Posterior vena cava (tissue), 2 donors: ENCODE measurements at regions not wholly inside any gene's neighbourhood (a gene's known extent, or its start where the extent isn't known, plus 50 kb on each side); places are given as distances from the start of the nearest gene placed in this dataset.
"Not testable (repeated sequence)": the region's sequence is repeated elsewhere in the genome, so short reads cannot be mapped to it uniquely, and the experiment has no call there.

Experiments used
- DNase-seq: peaks from one replicate; pipeline ENCODE4 v3.0.0-alpha.2; 2020; ENCODE audit warnings: low spot score
- intact Hi-C, 2 donors: fragments of 100-400 bp; cut with DNase I; formaldehyde crosslinking; loops; one replicate each; pipeline versions ENCODE4 v1.14.1 to v1.14.2; 2022 to 2023
- donor health status: DM: yes; HTN: yes; CAD: no.
- donor health status: DM: yes; HTN: yes; CAD: no.

GRCh38 chr1:229895605-229896004, 171.4 kb upstream of the GALNT2 start:
- intact Hi-C loops = loop anchor here in 1 of 2 donors (10.0 kb wide), 1 partner anchor 521 kb away; no protein-coding TSS in a partner anchor
- DNase-seq = no peak

- no peak for DNase-seq
- intact Hi-C loops = loop anchor here in 1 of 2 donors (10.0 kb wide), 1 partner anchor 522 kb away; no protein-coding TSS in a partner anchor
Measured at GRCh38 chr1:229896306-229896705, 170.7 kb upstream of the GALNT2 start.

- intact Hi-C loops = loop anchor here in 1 of 2 donors (10.0 kb wide), 1 partner anchor 522 kb away; no protein-coding TSS in a partner anchor
- DNase-seq = no peak
Measured at GRCh38 chr1:229896861-229897260, 170.2 kb upstream of the GALNT2 start.

- intact Hi-C loops = loop anchor here in 1 of 2 donors (10.0 kb wide), 1 partner anchor 523 kb away; no protein-coding TSS in a partner anchor
- DNase-seq = no peak
Measured at GRCh38 chr1:229897501-229897900, 169.5 kb upstream of the GALNT2 start.

GRCh38 chr1:229900220-229900619, 166.8 kb upstream of the GALNT2 start:
- intact Hi-C loops = no loop called here
- no peak for DNase-seq

- intact Hi-C loops = no loop called here
- no peak for DNase-seq
Measured at GRCh38 chr1:229905031-229905545, 161.9 kb upstream of the GALNT2 start.

- no peak for DNase-seq
- intact Hi-C loops = no loop called here
Measured at GRCh38 chr1:229905652-229906051, 161.4 kb upstream of the GALNT2 start.

GRCh38 chr1:229907884-229908638, 159.0 kb upstream of the GALNT2 start:
- DNase-seq = no peak

GRCh38 chr1:229908689-229909088, 158.3 kb upstream of the GALNT2 start:
- no peak for DNase-seq
- intact Hi-C loops = no loop called here

More at GRCh38 chr1:229907884-229908638, 159.0 kb upstream of the GALNT2 start:
- intact Hi-C loops = no loop called here

GRCh38 chr1:229913489-229913888, 153.5 kb upstream of the GALNT2 start:
- DNase-seq = no peak

GRCh38 chr1:229919488-229919887, 147.6 kb upstream of the GALNT2 start:
- intact Hi-C loops, DNase-seq: not testable (repeated sequence)

More at GRCh38 chr1:229913489-229913888, 153.5 kb upstream of the GALNT2 start:
- intact Hi-C loops = no loop called here

- DNase-seq = no peak
- intact Hi-C loops = no loop called here
Measured at GRCh38 chr1:229920683-229921082, 146.4 kb upstream of the GALNT2 start.

GRCh38 chr1:229922249-229922648, 144.8 kb upstream of the GALNT2 start:
- intact Hi-C loops = no loop called here
- no peak for DNase-seq

- intact Hi-C loops = no loop called here
- DNase-seq = no peak
Measured at GRCh38 chr1:229924639-229925038, 142.4 kb upstream of the GALNT2 start.

GRCh38 chr1:229928767-229929166, 138.3 kb upstream of the GALNT2 start:
- intact Hi-C loops = no loop called here
- no peak for DNase-seq

- intact Hi-C loops, DNase-seq: not testable (repeated sequence)
Measured at GRCh38 chr1:229931751-229932150, 135.3 kb upstream of the GALNT2 start.

GRCh38 chr1:229935157-229935556, 131.9 kb upstream of the GALNT2 start:
- intact Hi-C loops = not testable (repeated sequence)

GRCh38 chr1:229938551-229938950, 128.5 kb upstream of the GALNT2 start:
- intact Hi-C loops = no loop called here
- DNase-seq = no peak

More at GRCh38 chr1:229935157-229935556, 131.9 kb upstream of the GALNT2 start:
- not testable (repeated sequence) for DNase-seq

GRCh38 chr1:229940684-229941083, 126.4 kb upstream of the GALNT2 start:
- DNase-seq = no peak
- intact Hi-C loops = no loop called here

GRCh38 chr1:229941160-229941559, 125.9 kb upstream of the GALNT2 start:
- intact Hi-C loops = no loop called here

GRCh38 chr1:229941831-229942230, 125.2 kb upstream of the GALNT2 start:
- intact Hi-C loops = no loop called here
- DNase-seq = no peak

More at GRCh38 chr1:229941160-229941559, 125.9 kb upstream of the GALNT2 start:
- no peak for DNase-seq
